Left lung (tissue), 4 donors: ENCODE measurements at regions not wholly inside any gene's neighbourhood (a gene's known extent, or its start where the extent isn't known, plus 50 kb on each side); places are given as distances from the start of the nearest gene placed in this dataset.

Source experiments
- ATAC-seq: fragments of 200-7000 bp; cut with Tn5 transposase; one replicate; pipeline ENCODE4 v1.9.1; 2020; ENCODE audit warnings: moderate library complexity
- DNase-seq, 4 donors: peaks; one replicate each; pipeline ENCODE4 v3.0.0-alpha.2; 2013 to 2020
- H3K27ac ChIP-seq, 2 donors: fragments of 200-600 bp; sonication (generic) in 1 of 2; one replicate each; pipeline versions ENCODE4 v1.5.0 to v1.8.0; 2020 to 2021
- H3K27me3 ChIP-seq, 2 donors: fragments of 200-600 bp; sonication (generic) in 1 of 2; one replicate each; pipeline versions ENCODE4 v1.5.0 to v1.8.0; 2020 to 2021
- H3K36me3 ChIP-seq, 2 donors: fragments of 200-600 bp; sonication (generic) in 1 of 2; one replicate each; pipeline versions ENCODE4 v1.5.0 to v1.8.0; 2020 to 2021
- H3K4me1 ChIP-seq, 2 donors: fragments of 200-600 bp; one replicate each; pipeline ENCODE4 v1.8.0; 2021
- H3K4me3 ChIP-seq, 2 donors: fragments of 200-600 bp; sonication (generic) in 1 of 2; one replicate each; pipeline versions ENCODE4 v1.5.0 to v1.8.0; 2020 to 2021; ENCODE audit warnings: mild to moderate bottlenecking in 1 of 2
- H3K9me3 ChIP-seq, 2 donors: fragments of 200-600 bp; sonication (generic) in 1 of 2; one replicate each; pipeline versions ENCODE4 v1.5.0 to v1.8.0; 2020 to 2021
- intact Hi-C, 2 donors: fragments of 100-400 bp; cut with DNase I; formaldehyde crosslinking; loops; one replicate each; pipeline versions ENCODE4 v1.11.2 to v1.14.2; 2022
- TF ChIP-seq, protein P1 (sequence below), 2 donors: fragments of 200-600 bp; sonication (generic) in 1 of 2; IDR thresholded peaks; one replicate each; pipeline versions ENCODE4 v1.5.0 to v1.8.0; 2021; ENCODE audit warnings: antibody characterized with exemption in 2 of 2
- donor health status: DM: no; HTN: yes; CAD: no.
- donor health status: DM: no; HTN: no; CAD: no.

DNA sequence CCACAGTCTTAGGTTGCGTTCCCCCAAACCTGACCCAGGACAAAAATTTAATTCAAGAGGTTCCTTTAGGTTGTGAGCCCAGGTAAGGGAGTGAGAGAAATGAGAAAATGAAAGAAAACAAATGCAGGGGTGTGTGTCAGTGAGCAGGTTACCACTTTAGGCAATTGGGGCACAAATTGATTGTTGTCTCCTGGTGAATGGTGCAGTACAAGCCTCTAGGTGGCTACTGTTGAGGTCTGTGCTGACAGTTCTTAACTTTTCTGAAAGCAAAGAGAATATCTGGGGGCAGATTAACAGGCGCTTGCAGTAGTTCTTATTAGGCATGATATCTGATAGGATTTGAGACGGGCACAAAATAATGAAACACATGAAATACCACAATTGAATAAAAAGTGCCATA is 894.6 kb downstream of the FAM181B start:
- Histone ChIP-seq H3K27me3 (no peaks in the 10 kb centered on the region), H3K4me3 (no peak overlapping the region), H3K27ac (no peak overlapping the region), H3K9me3 (no peaks in the 10 kb centered on the region), H3K4me1 (no peaks in the 10 kb centered on the region), H3K36me3 (no peaks in the 10 kb centered on the region)
- TF ChIP-seq, protein P1, sequence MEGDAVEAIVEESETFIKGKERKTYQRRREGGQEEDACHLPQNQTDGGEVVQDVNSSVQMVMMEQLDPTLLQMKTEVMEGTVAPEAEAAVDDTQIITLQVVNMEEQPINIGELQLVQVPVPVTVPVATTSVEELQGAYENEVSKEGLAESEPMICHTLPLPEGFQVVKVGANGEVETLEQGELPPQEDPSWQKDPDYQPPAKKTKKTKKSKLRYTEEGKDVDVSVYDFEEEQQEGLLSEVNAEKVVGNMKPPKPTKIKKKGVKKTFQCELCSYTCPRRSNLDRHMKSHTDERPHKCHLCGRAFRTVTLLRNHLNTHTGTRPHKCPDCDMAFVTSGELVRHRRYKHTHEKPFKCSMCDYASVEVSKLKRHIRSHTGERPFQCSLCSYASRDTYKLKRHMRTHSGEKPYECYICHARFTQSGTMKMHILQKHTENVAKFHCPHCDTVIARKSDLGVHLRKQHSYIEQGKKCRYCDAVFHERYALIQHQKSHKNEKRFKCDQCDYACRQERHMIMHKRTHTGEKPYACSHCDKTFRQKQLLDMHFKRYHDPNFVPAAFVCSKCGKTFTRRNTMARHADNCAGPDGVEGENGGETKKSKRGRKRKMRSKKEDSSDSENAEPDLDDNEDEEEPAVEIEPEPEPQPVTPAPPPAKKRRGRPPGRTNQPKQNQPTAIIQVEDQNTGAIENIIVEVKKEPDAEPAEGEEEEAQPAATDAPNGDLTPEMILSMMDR (IDR thresholded peaks at IDR 0.05), result no peak
- DNase-seq (no peak), ATAC-seq (no peak)
- intact Hi-C loops, result no loop called here

DNA sequence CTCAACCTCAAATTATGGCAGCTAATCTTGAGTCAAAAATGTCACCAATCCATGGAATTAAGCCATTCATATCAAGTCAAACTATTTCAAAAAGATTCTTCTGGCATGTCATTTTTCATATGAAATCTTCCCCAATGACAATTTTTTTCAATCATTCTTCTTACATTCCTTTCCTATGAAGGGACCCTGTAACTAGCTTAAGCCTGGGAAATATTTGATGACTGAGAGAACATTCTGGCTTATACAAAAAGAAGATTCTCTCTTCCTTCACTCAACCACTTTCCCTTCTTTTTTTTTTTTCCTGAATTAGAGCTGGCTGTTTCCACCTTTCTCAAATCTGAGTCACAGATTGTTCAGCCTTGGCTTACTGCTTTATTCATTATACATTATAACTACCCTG is 903.7 kb downstream of the FAM181B start:
- H3K27me3 ChIP-seq, result no peaks in the 10 kb centered on the region
- H3K4me1 ChIP-seq, result no peaks in the 10 kb centered on the region
- peaks cover 0 to 17% of the 10 kb centered on the region in 2 donors for H3K9me3 ChIP-seq
- TF ChIP-seq, protein P1 (IDR thresholded peaks at IDR 0.05), result no peak
- DNase-seq (no peak), ATAC-seq (no peak)
- no peaks in the 10 kb centered on the region for H3K36me3 ChIP-seq
- H3K4me3 ChIP-seq, result no peak overlapping the region
- no peak overlapping the region for H3K27ac ChIP-seq
- intact Hi-C loops, result no loop called here

DNA sequence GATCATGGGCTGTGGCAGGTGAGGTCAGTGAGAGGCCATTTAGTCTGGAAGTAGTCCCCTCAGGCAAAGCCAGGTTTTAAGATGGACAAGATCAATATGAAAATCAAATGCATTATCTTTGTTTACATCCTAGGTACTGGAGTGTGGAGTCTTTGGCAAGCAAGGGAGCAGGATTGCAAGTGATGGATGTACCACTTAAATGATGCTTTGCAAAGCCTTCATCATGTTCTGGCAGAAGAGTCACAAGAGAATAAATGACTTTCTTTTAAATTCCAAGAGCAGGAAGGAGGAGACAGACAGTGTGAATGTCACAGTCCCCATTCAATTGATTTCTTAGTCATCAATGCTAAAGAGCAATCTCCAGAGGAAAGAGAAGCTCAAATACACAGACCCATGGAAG is 908.3 kb downstream of the FAM181B start:
- intact Hi-C loops, result no loop called here
- TF ChIP-seq, protein P1 (IDR thresholded peaks at IDR 0.05), result no peak
- no peak for ATAC-seq

DNA sequence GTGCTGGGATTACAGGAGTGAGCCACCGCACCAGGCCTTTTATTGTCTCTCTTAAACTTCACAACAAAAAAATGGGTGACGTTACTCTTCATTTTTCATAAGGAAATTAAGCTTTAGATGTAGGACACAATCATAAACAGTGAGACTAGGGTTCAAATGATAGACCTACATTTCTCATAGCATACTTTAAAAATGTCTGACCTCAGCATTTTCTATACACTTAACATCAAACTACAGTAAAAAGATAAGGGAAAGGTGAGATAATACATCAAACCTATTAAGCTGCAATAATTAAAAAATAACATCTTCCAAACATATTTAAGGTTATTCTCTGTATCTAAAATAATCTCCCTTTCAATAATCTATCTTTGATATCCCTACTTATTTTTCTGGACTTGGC is 914.2 kb downstream of the FAM181B start:
- no peak for DNase-seq
- no peaks in the 10 kb centered on the region for H3K9me3 ChIP-seq
- TF ChIP-seq, protein P1 (IDR thresholded peaks at IDR 0.05), result no peak
- no peaks in the 10 kb centered on the region for H3K4me1 ChIP-seq
- intact Hi-C loops, result no loop called here
- H3K27me3 ChIP-seq, result no peaks in the 10 kb centered on the region
- ATAC-seq, result no peak
- H3K27ac ChIP-seq, result no peak overlapping the region
- no peak overlapping the region for H3K4me3 ChIP-seq
- no peaks in the 10 kb centered on the region for H3K36me3 ChIP-seq

More for the DNA sequence above, 908.3 kb downstream of the FAM181B start:
- Histone ChIP-seq H3K27me3 (no peaks in the 10 kb centered on the region), H3K36me3 (no peaks in the 10 kb centered on the region), H3K9me3 (peaks cover 0 to 3% of the 10 kb centered on the region in 2 donors), H3K27ac (no peak overlapping the region), H3K4me1 (no peaks in the 10 kb centered on the region), H3K4me3 (no peak overlapping the region)
- no peak for DNase-seq

DNA sequence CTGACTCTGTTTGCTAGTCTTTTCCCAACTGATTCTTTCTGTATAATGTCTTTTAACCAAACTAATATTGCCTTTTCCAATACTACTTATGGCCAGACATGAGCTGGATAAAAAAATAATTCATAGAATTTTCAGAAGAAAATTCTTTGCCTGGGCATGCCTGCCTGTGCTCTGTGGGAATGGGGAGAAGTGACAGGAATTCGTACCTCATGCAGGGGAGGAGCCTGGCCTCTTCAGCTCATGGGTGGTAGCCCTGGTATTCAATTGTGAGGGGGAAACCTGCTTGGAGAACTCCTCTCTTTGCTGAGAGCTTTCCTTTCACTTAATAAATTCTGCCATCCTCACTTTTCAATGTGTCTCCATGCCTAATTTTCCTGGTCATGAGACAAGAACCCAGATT is 928.8 kb downstream of the FAM181B start:
- DNase-seq (no peak), ATAC-seq (no peak)
- TF ChIP-seq, protein P1 (IDR thresholded peaks at IDR 0.05), result no peak
- Histone ChIP-seq H3K9me3 (no peaks in the 10 kb centered on the region), H3K27me3 (no peaks in the 10 kb centered on the region), H3K36me3 (no peaks in the 10 kb centered on the region), H3K4me3 (no peak overlapping the region), H3K4me1 (no peaks in the 10 kb centered on the region), H3K27ac (no peak overlapping the region)
- intact Hi-C loops, result no loop called here
